SJSA1 (cell line): ENCODE measurements at regions not wholly inside any gene's neighbourhood (a gene's known extent, or its start where the extent isn't known, plus 50 kb on each side); places are given as distances from the start of the nearest gene placed in this dataset.

Experiments
- DNase-seq, 2 experiments: peaks; one replicate each; pipeline ENCODE4 v3.0.0-alpha.2; 2015 to 2020; ENCODE audit warnings: low spot score in 2 of 2, low read depth in 1 of 2
- H3K27ac ChIP-seq: fragments of 250-450 bp; sonication (Bioruptor Pico); 2 replicates; pipeline ENCODE4 v1.5.1; 2020; ENCODE audit warnings: mild to moderate bottlenecking, moderate library complexity
- H3K27me3 ChIP-seq: fragments of 250-450 bp; sonication (Bioruptor Pico); replicated peaks from 2 replicates; pipeline ENCODE4 v1.5.1; 2020; ENCODE audit warnings: mild to moderate bottlenecking, moderate library complexity
- H3K36me3 ChIP-seq: fragments of 250-450 bp; sonication (Bioruptor Pico); 2 replicates; pipeline ENCODE4 v1.5.1; 2020; ENCODE audit warnings: mild to moderate bottlenecking
- H3K4me1 ChIP-seq: fragments of 250-450 bp; sonication (Bioruptor Pico); replicated peaks from 2 replicates; pipeline ENCODE4 v1.6.1; 2021; ENCODE audit warnings: mild to moderate bottlenecking
- H3K4me3 ChIP-seq: fragments of 250-450 bp; sonication (Bioruptor Pico); 2 replicates; pipeline ENCODE4 v1.5.1; 2020; ENCODE audit warnings: mild to moderate bottlenecking
- H3K9me3 ChIP-seq: fragments of 250-450 bp; sonication (Bioruptor Pico); replicated peaks from 2 replicates; pipeline ENCODE4 v1.5.1; 2020; ENCODE audit warnings: mild to moderate bottlenecking

DNA sequence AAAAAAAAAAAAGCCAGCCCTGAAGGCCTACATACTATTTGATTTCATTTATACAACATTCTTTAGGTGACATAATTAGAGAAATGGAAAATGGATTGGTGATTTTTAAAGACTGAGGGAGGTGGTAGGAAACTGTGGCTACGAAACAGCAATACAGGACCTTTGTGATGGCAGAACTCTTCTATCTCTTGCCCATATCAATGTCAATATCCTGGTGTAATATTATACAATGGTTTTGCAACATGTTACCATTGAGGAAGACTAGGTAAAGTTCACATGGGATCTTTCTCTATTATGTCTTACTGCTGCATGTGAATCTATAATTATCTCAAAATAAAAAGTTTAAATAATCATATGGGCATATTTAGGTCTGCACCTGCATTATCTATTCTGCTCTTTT lies 371.2 kb downstream of the ETS1 start:
- Histone ChIP-seq H3K4me3 (no peak overlapping the region), H3K27ac (no peak overlapping the region), H3K4me1 (peaks cover 2% of the 10 kb centered on the region), H3K9me3 (no peaks in the 10 kb centered on the region), H3K27me3 (no peaks in the 10 kb centered on the region), H3K36me3 (no peaks in the 10 kb centered on the region)
- DNase-seq = no peak

DNA sequence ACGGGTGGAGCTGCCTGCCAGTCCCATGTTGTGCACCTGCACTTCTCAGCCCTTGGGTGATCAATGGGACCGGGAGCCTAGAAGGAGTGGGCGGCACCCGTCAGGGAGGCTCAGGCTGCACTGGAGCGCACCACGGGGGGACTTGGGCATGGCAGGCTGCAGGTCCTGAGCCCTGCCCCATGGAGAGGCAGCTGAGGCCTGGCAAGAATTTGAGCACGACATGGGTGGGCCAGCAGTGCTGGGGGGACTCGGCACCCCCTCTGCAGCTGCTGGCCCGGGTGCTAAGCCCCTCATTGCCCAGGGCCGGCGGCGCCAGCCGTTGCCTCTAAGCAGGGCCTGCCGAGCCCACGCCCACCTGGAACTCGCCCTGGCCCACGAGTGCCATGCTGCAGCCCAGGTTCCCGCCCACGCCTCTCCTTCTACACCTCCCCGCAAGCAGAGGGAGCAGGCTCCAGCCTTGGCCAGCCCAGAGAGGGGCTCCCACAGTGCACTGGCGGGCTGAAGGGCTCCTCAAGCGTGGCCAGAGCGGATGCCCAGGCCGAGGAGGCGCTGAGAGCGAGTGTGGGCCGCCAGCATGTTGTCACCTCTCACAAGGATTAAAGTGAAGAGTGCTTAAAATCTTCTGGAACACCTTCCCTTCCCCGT lies 372.0 kb downstream of the ETS1 start:
- DNase-seq = no peak
- no peaks in the 10 kb centered on the region for H3K9me3 ChIP-seq
- no peak overlapping the region for H3K4me3 ChIP-seq
- peaks cover 8% of the 10 kb centered on the region for H3K4me1 ChIP-seq
- no peak overlapping the region for H3K27ac ChIP-seq
- H3K36me3 ChIP-seq = no peaks in the 10 kb centered on the region
- no peaks in the 10 kb centered on the region for H3K27me3 ChIP-seq

DNA sequence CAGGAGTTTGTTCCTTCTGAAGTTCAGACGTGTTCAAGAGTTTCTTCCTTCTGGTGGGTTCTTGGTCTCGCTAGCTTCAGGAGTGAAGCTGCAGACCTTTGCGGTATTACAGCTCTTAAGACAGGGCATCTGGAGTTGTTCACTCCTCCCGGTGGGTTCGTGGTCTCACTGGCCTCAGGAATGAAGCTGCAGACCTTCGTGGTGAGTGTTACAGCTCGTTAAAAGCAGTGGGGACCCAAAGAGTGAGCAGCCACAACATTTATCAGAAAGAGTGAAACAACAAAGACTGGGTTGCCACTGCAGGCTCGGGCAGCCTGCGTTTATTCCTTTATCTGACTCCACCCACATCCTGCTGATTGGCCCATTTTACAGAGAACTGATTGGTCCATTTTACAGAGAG lies 373.1 kb downstream of the ETS1 start:
- no peaks in the 10 kb centered on the region for H3K36me3 ChIP-seq
- no peaks in the 10 kb centered on the region for H3K27me3 ChIP-seq
- no peak overlapping the region for H3K4me3 ChIP-seq
- no peak overlapping the region for H3K27ac ChIP-seq
- peaks cover 19% of the 10 kb centered on the region for H3K4me1 ChIP-seq
- H3K9me3 ChIP-seq = no peaks in the 10 kb centered on the region
- DNase-seq = no peak

DNA sequence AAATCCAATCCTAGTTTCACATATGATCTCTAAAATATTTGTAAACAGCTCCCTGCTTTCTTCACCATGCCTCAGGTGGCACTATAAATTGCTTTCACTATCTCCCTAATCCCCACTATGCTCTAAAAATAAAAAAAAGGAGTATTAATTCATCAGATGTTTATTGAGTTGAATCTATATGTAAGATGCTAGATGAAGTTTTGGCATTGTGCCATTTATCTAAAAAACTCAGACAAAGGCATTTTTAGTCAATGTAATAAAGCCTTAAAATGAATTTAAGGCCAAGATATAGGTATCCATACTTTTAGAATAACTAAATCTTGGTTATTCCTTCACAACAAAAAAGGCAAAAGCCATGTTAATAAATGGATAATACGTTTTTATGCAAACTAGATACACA lies 373.9 kb downstream of the ETS1 start:
- Histone ChIP-seq H3K4me1 (peaks cover 27% of the 10 kb centered on the region), H3K36me3 (no peaks in the 10 kb centered on the region), H3K4me3 (no peak overlapping the region), H3K27ac (no peak overlapping the region), H3K27me3 (no peaks in the 10 kb centered on the region), H3K9me3 (no peaks in the 10 kb centered on the region)
- no peak for DNase-seq

DNA sequence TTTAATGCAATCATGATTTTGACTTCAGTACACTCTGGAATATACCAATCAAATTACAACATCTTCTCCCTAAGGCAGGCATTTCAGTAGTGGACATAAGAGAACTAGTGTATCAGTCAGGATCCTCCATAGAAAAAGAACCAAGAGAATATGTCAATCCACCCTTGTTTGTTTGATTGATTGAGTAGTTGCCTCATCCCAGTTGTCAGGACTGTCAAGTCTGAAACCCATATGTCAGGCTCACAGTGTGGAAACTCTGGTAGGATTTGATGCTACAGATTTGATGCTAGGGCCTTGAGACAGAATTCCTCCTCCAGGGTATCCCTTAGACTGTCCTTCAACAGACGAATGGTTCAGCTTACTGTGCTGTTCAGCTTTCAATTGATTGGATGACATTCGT lies 375.0 kb downstream of the ETS1 start:
- DNase-seq = no peak
- Histone ChIP-seq H3K27me3 (no peaks in the 10 kb centered on the region), H3K36me3 (no peaks in the 10 kb centered on the region), H3K4me3 (no peak overlapping the region), H3K4me1 (peaks cover 38% of the 10 kb centered on the region), H3K9me3 (no peaks in the 10 kb centered on the region), H3K27ac (no peak overlapping the region)

DNA sequence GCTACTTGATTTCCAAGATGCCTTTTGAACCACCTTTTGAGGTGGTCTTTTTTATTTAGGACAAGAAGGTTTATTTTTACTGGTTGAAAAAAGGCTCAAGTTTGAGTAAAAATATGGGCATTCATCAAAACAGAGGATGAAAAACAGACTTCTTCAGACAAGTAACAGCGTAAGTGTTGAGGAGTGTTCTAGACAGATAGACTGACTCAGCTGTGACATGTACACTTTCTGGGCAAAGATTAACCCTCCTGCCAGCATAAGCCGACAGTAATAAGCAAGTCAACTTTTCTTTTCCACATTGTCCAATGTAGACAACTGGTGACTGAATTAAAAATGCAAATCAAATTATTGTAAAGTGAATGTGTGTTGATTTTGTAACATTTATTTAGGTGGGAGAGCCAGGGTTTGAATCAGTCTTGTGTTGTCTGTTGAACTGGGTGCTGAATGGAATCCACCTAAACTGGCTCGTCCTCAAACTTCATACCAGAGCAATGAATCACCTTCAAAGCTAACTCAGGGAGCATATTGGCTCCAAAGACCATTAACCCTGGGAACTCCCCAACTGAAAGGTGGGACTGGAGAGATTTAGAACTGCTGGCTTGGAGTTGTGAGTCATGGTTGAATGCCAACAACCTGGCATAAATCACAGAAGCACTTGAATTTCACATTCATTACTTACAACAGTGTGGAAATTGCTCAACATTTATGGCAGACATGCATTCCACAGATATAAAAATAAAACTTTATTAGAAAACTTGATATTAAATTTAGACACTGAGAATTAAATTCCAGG lies 377.0 kb downstream of the ETS1 start:
- Histone ChIP-seq H3K9me3 (no peaks in the 10 kb centered on the region), H3K4me3 (no peak overlapping the region), H3K27me3 (no peaks in the 10 kb centered on the region), H3K36me3 (no peaks in the 10 kb centered on the region), H3K4me1 (peaks cover 44% of the 10 kb centered on the region), H3K27ac (peak overlapping the region; percentile 99)
- DNase-seq = peak; percentile 79 to 92

DNA sequence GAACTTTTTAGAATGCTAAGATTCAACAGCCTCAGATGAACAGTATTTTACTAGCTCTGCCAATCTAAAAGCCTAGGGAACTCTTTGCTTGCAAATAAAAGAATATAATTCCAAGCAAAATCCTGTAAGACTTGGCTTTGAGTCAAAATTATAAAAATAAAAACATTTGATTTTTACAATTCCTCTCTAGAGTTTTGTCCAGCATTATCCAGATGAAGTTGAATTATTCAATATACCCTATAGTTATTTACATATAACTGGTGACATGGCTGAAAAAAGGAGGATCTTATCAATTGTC lies 378.3 kb downstream of the ETS1 start:
- no peaks in the 10 kb centered on the region for H3K27me3 ChIP-seq
- no peak for DNase-seq
- peaks cover 44% of the 10 kb centered on the region for H3K4me1 ChIP-seq
- peak overlapping the region; percentile 99 for H3K27ac ChIP-seq
- no peaks in the 10 kb centered on the region for H3K9me3 ChIP-seq
- no peaks in the 10 kb centered on the region for H3K36me3 ChIP-seq
- no peak overlapping the region for H3K4me3 ChIP-seq

DNA sequence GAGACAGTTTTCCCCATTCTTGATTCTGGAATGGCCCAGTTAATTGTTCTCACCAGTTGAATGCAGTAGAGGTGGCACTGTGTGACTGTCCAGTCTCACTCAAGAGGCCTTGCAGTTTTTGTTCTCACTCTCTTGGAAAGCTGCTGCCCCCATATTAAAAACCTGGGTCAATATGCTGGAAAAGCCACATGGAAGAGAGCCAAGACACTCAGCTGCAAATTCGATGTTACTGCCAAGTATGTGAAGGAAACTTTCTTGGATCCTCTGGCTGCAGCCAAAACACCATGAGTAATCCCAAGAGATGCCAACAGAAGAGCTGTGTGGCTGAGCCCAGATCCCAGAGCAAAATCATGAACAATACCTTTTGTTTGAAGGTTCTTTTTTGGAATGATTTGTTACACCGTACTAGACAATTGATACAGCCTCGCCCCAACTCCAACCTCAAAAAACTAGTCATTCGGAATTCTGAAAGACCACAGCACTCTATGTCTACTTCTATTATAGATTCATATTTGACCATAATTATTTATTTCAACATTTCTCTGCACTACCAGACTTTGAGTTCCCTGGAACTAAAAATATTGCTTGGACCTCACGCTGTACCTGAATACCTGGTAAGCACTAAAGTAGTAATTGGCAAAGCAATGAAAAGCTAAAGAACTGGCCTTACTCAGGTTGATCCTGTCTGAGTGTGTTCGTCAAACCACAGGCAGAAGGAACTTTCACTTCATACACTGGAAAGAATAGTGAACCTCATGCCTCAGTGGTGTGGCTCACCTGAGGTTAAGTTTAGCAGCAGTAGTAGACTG lies 378.8 kb downstream of the ETS1 start:
- DNase-seq = peak; percentile 69 to 71
- no peaks in the 10 kb centered on the region for H3K27me3 ChIP-seq

DNA sequence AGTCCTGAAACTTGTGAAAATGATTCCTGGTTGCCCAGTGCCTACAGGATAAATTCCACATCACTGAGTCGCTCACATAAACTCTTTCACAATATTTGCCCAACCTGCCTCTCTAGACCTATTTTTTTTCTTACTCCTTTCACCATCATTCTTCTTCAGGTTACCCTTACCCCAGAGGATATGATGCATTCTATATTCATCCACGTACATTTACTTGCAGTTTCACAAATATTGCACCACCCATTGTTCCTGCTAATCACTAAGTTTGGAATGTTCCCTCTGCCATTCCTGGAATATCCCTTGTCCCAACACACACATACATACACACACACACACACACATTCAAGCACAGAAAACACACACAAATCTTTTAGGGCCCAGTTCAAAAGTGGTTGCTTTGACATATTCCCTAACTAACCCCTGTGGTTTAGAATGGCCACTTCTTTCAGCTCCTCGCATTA lies 379.5 kb downstream of the ETS1 start:
- Histone ChIP-seq H3K4me3 (no peak overlapping the region), H3K4me1 (peaks cover 44% of the 10 kb centered on the region), H3K27me3 (no peaks in the 10 kb centered on the region), H3K9me3 (no peaks in the 10 kb centered on the region), H3K27ac (peak overlapping the region; percentile 99), H3K36me3 (no peaks in the 10 kb centered on the region)
- peak; percentile 53 to 79 for DNase-seq

More for the DNA sequence above, 378.8 kb downstream of the ETS1 start:
- peak overlapping the region; percentile 99 for H3K27ac ChIP-seq
- H3K36me3 ChIP-seq = no peaks in the 10 kb centered on the region
- H3K4me3 ChIP-seq = no peak overlapping the region
- H3K4me1 ChIP-seq = peaks cover 44% of the 10 kb centered on the region
- H3K9me3 ChIP-seq = no peaks in the 10 kb centered on the region

DNA sequence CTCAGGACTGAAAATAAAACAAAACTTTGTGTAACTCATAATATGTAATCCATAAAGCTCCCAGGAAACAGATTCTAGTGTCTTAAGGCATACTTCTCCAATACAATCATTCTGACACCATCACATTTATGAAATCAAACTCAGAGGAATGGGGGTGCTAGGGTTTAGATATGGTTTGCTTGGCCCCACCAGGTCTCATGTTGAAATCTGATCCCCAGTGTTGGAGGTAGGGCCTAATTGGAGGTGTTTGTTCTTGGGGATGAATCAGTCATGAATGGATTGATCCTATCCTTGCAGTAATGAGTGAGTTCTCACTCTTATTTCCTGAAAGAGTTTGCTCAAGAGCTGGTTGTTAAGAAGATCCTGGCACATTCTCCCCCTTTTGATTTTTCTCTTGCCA lies 380.9 kb downstream of the ETS1 start:
- Histone ChIP-seq H3K4me1 (peaks cover 44% of the 10 kb centered on the region), H3K27ac (peak overlapping the region; percentile 99; the same call in 1 of the 2 replicates), H3K9me3 (no peaks in the 10 kb centered on the region), H3K4me3 (no peak overlapping the region), H3K27me3 (no peaks in the 10 kb centered on the region), H3K36me3 (no peaks in the 10 kb centered on the region)
- no peak for DNase-seq

DNA sequence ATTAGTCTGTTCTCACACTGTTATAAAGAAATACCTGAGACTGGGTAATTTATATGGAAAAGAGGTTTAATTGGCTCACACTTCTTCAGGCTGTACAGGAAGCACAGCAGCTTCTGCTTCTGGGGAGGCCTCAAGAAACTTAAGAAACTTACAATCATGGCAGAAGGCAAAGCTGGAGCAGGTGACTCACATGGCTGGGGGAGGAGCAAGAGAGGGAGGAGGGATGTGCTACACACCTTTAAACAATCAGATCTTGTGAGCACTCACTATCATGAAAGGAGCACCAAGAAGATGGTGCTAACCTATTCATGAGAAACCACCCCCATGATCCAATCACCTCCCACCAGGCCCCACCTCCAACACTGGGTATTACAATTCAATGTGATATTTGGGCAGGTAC lies 381.6 kb downstream of the ETS1 start:
- H3K27ac ChIP-seq = no peak overlapping the region
- no peak overlapping the region for H3K4me3 ChIP-seq
- no peaks in the 10 kb centered on the region for H3K27me3 ChIP-seq
- no peaks in the 10 kb centered on the region for H3K9me3 ChIP-seq
- H3K36me3 ChIP-seq = no peaks in the 10 kb centered on the region
- H3K4me1 ChIP-seq = peaks cover 38% of the 10 kb centered on the region
- no peak for DNase-seq

DNA sequence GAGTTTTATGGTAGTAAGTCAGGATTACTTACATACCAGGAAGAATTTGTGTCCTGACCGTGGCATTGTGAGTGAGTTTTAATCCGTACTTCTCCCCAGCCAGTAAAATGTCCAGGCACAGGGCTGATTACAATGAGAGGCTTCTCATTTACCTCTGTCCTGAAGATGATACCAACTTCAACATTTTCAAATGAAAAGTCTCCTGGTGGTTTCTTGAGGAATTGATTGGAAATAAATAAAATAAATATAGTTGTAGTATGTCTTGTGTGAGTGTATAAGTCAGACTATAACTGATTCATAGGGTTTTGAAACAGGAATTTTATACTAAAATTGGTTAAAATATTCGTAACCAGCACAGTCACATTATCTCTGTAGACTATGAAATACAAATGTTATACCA lies 382.5 kb downstream of the ETS1 start:
- Histone ChIP-seq H3K9me3 (no peaks in the 10 kb centered on the region), H3K27ac (no peak overlapping the region), H3K4me1 (peaks cover 32% of the 10 kb centered on the region), H3K4me3 (no peak overlapping the region), H3K27me3 (no peaks in the 10 kb centered on the region), H3K36me3 (no peaks in the 10 kb centered on the region)
- DNase-seq = no peak

DNA sequence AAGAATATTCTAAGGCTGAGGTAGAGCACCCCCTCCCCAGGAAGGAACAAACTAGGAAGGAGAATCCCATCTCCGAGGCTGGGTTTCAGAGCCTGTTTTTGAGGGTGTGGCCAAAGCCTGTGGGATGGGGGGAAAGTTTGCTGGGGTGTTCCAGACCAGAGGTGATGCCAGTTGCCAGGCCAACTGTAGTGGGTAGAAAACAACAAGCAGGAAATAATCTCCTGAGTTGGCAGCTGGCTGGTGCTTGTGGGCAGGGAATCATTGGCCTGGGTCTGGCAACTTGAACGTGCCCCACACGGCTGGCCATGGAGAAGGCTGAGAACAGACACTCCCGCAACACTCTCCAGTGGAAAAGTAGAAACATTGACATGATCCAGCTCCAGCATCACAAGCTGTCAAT lies 385.6 kb downstream of the ETS1 start:
- Histone ChIP-seq H3K27ac (no peak overlapping the region), H3K4me1 (peaks cover under 1% of the 10 kb centered on the region; the same call in 1 of the 2 replicates), H3K4me3 (no peak overlapping the region), H3K36me3 (no peaks in the 10 kb centered on the region), H3K9me3 (no peaks in the 10 kb centered on the region), H3K27me3 (no peaks in the 10 kb centered on the region)
- no peak for DNase-seq

DNA sequence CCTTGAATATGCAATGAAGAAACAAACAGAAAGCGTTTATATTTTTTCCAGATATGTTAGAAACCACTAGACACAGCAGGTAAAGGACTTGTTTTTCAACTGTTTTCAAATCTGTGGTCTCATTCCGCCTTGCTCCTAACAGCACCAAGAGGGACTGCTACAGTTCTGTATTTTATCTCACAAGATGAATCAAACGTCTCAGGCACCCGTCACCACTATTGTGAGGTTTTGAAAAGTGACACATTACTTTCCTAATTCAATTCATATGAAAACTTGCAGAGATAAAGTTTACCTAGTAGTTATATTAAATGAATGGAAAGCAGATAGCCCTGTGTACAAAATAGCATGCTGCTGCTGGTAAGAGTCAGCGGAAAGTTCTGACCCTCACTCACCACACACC lies 386.3 kb downstream of the ETS1 start:
- no peaks in the 10 kb centered on the region for H3K9me3 ChIP-seq
- no peaks in the 10 kb centered on the region for H3K36me3 ChIP-seq
- H3K27me3 ChIP-seq = no peaks in the 10 kb centered on the region
- DNase-seq = no peak
- no peaks in the 10 kb centered on the region for H3K4me1 ChIP-seq
- H3K27ac ChIP-seq = no peak overlapping the region
- no peak overlapping the region for H3K4me3 ChIP-seq
